ENCODE measurements at regions not wholly inside any gene's neighbourhood (a gene's known extent, or its start where the extent isn't known, plus 50 kb on each side); places are given as distances from the start of the nearest gene placed in this dataset.

- DNase-seq (ENCODE audit: low read depth in 2 of 2, low spot score in 1 of 2) = no peak
These were observed 399.6 kb upstream of the SALL3 start for GRCh38 chr18:78579854-78580577.

- no peak for DNase-seq (ENCODE audit: low read depth in 2 of 2, low spot score in 1 of 2)
These were observed 398.7 kb upstream of the SALL3 start for GRCh38 chr18:78580835-78581339.

DNA sequence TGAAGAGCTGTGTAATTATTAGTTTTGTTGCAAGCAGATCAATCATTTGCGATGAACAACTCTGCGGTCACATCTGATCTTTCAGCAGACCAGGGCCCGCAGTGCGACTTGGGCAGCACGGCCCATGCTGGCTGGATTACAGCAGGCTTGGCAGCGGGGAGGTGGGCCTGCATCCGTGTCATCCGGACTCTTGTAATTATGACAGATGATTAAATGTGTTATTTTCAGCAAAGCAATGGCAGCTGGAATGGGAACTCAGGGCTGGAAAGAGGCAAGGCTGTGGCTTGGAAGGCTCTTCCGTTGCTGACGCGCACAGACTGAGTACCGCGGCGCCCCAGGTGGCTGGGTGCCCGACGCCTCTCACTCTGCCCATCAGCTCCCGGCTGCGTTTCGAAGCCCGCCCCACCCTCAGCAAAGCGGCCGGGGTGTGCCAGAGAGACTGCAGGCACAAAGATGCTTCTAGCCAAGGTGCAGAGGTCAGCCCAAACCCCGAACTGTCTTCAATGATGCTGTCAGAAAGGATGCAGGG, 397.4 kb upstream of the SALL3 start:
- DNase-seq (ENCODE audit: low read depth in 2 of 2, low spot score in 1 of 2) = no peak

DNA sequence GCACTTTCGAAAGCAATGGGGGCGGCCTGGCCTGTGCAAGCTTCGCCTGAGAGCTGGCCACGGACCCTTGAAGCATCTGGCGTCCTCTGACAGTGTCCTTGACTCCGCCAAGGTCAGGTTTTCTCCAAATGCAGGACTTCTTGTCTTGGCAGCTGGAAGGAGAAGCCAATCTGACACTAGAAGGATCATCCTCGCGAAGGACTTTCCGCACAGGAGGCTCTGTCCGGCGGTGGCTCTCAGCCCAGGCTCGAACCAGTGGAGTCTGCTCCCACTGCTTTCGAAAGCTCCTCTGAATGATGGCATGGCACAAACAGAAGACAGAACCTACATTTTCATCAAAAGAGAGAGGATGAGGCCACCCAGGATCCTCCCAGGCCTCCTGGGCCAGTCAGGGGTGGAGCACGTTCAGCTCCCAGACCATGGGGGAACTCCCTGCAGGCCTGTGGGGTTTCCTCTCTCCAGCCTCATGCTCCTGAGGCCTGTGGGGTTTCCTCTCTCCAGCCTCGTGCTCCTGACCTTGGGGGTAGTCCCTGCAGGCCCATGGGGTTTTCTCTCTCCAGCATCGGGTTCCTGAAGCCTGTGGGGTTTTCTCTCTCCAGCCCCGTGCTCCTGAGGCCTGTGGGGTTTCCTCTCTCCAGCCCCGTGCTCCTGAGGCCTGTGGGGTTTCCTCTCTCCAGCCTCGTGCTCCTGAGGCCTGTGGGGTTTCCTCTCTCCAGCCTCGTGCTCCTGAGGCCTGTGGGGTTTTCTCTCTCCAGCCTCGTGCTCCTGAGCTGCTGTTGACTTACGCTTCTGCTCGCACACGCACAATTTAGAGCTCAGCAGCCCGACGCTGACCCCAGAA, 396.5 kb upstream of the SALL3 start:
- no peak for DNase-seq (ENCODE audit: low read depth in 2 of 2, low spot score in 1 of 2)

GRCh38 chr18:78583739-78584458, 395.7 kb upstream of the SALL3 start:
- DNase-seq (ENCODE audit: low read depth in 2 of 2, low spot score in 1 of 2) = no peak

GRCh38 chr18:78584459-78585022, 395.1 kb upstream of the SALL3 start:
- DNase-seq (ENCODE audit: low read depth in 2 of 2, low spot score in 1 of 2) = no peak

GRCh38 chr18:78586586-78586985, 393.0 kb upstream of the SALL3 start:
- no peak for DNase-seq (ENCODE audit: low read depth in 2 of 2, low spot score in 1 of 2)

DNA sequence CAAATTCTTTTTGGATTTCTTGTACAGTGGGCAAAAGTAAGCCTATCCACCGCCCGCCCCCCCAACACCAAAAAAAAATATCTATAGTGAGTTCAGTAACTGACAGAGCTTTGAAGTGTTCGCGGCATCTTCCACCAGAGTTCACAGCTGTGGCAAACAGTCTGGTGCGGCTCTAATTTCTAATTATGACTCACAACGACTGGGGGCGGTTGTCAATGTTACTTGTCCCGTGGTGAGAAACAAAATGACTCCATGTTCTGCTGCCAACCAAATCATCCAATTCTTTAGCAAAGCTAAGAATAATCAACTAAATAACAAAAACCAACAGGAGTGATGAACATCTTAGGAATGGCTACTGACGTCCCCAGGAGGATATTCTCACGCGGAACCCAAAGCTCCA, 392.5 kb upstream of the SALL3 start:
- no peak for DNase-seq (ENCODE audit: low read depth in 2 of 2, low spot score in 1 of 2)

DNA sequence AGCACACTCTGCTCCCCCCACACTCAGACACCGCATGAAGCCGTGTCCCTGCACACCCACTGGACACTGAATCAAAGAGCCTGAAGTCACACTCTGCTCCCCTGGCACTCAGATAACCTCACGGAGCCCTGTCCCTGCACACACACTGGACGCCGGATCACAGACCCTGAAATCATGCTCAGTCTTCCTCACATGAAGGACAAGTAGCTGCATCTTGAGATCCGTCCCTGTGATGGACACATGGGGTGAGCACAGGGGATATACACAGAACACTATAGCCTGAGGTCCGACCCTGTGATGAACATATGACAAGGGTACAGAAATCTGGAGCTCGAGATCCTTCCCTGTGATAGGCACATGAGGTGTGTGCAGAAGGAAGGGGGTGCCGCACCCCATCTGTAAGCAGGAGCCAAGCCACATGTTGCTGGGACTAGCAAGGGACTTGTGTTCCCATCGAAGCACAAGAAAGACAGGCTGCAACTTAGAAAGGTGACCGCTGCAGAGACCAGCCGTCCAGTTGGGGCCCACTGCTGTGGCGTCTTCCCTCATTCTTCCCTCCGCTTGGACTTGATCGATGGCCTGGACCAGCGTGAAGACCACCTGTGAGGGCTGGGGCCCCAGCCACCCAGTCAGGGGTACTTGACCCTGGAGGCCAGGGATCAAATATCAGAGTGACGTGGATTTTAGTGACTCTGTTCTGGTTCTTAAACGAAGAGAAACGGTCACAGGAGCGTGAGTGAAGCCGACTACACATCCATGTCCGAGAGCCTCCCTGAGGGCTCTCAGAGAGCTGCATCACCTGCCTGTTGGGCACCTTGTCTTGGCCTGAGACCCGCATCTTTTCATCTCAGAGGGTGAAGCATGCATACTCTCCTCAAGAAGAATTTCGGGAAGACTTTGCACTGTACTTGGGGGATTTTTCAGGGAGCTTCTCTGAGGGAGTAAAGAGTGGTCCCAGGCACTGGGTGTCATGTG, 391.7 kb upstream of the SALL3 start:
- DNase-seq (ENCODE audit: low read depth in 2 of 2, low spot score in 1 of 2) = no peak

DNA sequence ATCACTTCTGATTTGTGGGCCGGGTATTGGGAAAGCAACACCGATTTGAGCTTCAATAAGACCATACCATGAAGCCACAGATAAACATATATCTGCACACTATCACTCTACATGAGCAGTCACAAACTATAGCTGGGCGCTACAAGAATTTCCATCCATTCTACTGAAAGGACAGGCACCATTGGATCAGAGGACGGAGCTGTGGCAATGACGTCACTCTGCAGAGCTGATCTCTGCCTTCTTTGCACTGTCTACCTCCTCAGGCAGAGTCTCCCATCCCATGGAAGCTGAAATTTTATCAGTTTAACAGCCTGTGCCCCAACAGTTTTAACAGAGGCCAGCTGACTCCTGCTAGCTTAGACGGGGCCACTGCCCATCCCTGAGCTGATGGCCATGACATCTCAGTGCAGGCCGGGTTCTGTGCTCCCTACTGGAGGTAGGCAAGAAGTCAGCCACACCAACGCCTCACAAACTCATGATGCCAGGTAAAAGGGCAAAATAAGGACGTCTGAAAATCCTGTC, 389.6 kb upstream of the SALL3 start:
- DNase-seq (ENCODE audit: low read depth in 2 of 2, low spot score in 1 of 2) = no peak

DNA sequence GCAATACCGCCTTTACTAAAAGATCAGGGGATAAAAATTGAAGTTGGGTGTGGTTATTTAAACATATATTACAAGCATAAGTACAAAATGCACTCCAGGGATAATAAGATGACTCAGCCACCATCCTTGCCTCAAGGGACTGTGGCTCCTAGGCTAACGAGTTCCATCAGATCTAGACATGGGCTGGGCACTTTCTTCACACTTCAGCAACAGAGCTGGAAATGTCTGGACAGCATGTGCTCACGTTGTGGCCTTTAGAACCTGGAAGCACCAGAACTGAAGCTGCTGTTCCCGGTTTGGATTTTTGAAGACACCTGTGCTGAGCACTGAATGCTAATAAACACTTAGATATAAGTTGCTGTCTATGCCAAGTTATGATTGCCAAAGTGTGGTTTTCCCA, 384.2 kb upstream of the SALL3 start:
- no peak for DNase-seq (ENCODE audit: low read depth in 2 of 2, low spot score in 1 of 2)

DNA sequence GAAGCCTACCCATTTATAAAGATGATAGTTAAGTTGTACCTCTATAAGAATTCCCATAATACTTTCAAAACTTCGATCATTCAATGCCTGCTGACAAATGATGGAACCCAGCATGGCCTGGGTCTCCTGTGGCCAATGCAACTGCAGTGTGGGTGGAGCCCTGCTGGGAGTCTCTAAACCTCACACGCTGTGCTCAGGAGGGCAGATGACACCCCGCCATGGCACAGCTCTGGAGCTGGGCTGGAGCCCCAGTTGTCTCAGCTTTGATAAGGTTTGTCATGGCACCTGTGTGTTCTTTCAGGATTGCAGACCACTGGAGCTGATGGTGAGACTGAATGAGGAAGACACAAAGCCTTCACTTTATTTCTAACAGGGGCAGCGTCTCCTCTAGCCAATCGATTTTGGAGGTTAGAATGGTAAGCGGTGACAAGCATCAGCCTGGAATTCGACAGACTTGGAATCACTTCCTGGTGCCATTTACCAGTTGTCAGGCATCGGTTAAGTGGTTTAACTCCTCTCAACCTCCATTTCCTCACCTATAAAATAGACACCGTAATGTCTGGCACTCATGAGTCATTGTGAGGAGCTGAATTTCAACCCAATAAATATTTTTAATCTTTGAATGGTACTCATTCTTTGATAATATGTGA, 383.6 kb upstream of the SALL3 start:
- no peak for DNase-seq (ENCODE audit: low read depth in 2 of 2, low spot score in 1 of 2)

DNA sequence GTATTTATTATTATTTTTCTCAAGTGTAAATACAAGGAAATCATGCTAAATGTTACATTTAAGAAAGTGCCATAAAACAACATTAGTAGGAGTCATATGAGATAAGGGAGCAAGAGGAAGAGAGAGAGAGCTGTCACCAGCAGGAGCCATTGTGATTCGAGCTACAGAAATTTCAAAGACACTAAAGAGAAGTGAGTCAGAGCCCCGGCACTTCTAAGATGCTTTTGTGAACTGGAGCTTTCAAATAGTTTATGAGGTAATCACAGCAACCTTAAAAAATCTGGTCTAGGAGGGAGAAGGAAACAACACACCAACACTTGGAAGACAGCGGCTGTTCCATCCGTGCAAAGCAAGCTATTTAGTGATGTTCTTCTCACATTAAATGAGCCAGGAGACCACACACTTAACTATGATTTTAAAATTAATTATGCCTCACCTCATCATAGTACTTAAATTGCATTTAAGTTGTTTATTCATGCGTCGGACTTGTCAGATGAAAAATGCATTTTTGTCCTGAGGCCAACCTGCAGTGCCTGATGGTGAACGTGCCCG, 382.7 kb upstream of the SALL3 start:
- no peak for DNase-seq (ENCODE audit: low read depth in 2 of 2, low spot score in 1 of 2)

- DNase-seq (ENCODE audit: low read depth in 2 of 2, low spot score in 1 of 2) = no peak
These were observed 378.3 kb upstream of the SALL3 start for GRCh38 chr18:78601349-78601748.

DNA sequence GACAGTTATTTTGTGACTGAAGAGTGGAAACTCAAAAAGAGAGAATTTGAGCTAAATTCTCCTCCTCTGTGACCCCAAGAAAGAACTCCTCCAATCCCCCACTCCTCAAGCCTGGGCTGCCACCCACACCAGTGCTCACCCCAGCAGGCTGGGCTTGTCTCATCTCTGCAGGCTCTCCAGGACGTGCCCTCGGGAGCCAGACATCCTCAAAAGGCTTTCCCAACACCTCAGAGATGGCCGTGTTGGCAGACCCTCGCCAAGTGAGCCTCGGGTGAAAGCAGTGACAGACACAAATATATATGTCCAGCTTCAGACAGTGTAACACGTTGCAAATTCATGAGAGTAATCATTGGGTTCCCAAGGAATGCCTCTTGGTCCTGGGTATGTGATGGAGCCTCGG, 377.7 kb upstream of the SALL3 start:
- DNase-seq (ENCODE audit: low read depth in 2 of 2, low spot score in 1 of 2) = no peak

DNA sequence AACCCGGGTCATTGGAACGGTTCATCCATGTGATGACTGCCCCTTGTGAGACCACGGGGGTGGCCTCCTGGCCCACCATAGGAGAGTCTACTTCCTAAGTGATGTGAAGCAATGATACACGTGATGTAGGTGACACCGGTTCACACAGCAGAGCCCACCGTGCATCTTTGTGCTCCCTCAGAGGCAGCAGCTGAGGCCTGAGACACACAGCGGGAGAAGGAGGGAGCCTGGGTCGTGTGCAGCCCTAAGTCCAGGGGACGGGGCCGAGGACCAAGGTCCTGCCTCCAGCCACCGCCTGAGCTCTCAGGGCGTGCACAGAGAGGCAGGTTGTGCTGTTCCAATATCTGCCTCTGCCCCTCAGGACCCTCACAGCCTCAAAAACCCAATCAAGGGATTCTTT, 377.2 kb upstream of the SALL3 start:
- DNase-seq (ENCODE audit: low read depth in 2 of 2, low spot score in 1 of 2) = no peak

- no peak for DNase-seq (ENCODE audit: low read depth in 2 of 2, low spot score in 1 of 2)
These were observed 376.3 kb upstream of the SALL3 start for GRCh38 chr18:78603102-78603983.

GRCh38 chr18:78605255-78605654, 374.4 kb upstream of the SALL3 start:
- no peak for DNase-seq (ENCODE audit: low read depth in 2 of 2, low spot score in 1 of 2)

Measured in stimulated activated CD8-positive, alpha-beta memory T cell treated with anti-CD3 and anti-CD28 coated beads, Interleukin-4, amount 100 ng/mL, for 1 hour (primary cell).